ENCODE measurements at regions not wholly inside any gene's neighbourhood (a gene's known extent, or its start where the extent isn't known, plus 50 kb on each side); places are given as distances from the start of the nearest gene placed in this dataset.

DNA sequence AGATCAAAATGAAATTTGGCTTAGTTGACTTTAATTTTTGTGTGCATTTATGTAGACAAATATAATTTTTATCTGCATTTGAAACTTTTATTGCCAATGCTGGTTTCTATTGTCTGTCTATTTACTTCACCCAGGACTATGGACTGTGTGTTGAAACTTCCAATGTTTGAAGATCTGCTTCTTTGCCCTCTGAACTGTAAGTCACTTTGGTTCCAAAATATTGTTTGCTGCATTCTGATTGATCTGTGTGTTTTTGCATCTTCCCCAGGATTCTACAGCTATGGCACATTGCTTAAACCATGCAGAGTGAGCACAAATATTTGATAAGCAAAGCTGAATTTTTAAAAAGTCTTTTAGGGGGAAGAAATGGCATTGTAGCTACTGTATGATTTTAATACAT is 131.0 kb upstream of the SOX5 start (continued):
- TF ChIP-seq, protein P1, sequence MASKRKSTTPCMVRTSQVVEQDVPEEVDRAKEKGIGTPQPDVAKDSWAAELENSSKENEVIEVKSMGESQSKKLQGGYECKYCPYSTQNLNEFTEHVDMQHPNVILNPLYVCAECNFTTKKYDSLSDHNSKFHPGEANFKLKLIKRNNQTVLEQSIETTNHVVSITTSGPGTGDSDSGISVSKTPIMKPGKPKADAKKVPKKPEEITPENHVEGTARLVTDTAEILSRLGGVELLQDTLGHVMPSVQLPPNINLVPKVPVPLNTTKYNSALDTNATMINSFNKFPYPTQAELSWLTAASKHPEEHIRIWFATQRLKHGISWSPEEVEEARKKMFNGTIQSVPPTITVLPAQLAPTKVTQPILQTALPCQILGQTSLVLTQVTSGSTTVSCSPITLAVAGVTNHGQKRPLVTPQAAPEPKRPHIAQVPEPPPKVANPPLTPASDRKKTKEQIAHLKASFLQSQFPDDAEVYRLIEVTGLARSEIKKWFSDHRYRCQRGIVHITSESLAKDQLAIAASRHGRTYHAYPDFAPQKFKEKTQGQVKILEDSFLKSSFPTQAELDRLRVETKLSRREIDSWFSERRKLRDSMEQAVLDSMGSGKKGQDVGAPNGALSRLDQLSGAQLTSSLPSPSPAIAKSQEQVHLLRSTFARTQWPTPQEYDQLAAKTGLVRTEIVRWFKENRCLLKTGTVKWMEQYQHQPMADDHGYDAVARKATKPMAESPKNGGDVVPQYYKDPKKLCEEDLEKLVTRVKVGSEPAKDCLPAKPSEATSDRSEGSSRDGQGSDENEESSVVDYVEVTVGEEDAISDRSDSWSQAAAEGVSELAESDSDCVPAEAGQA (IDR thresholded peaks at IDR 0.05; ENCODE audit: low read depth) = no peak
- TF ChIP-seq, protein P1 (CRISPR knock-in tag; IDR thresholded peaks at IDR 0.05; ENCODE audit: borderline replicate concordance) = no peak
- TF ChIP-seq KAT2B (IDR thresholded peaks at IDR 0.05; ENCODE audit: borderline replicate concordance, low read depth, low read length) (no peak), STAT5B (CRISPR knock-in tag; IDR thresholded peaks at IDR 0.05) (no peak), KDM5B (CRISPR knock-in tag; IDR thresholded peaks at IDR 0.05; ENCODE audit: borderline replicate concordance) (no peak), SP140L (CRISPR knock-in tag; IDR thresholded peaks at IDR 0.05; ENCODE audit: borderline replicate concordance) (no peak), ZNF44 (CRISPR knock-in tag; IDR thresholded peaks at IDR 0.05) (no peak), ZNF543 (CRISPR knock-in tag; IDR thresholded peaks at IDR 0.05) (no peak), KDM4B (CRISPR knock-in tag; IDR thresholded peaks at IDR 0.05) (0 out of 2 replicates have a peak, but pooled peaks have one; percentile 54), ZNF619 (CRISPR knock-in tag; IDR thresholded peaks at IDR 0.05) (no peak), ZNF10 (CRISPR knock-in tag; IDR thresholded peaks at IDR 0.05; ENCODE audit: borderline replicate concordance, low read depth) (no peak), ZFP82 (CRISPR knock-in tag; IDR thresholded peaks at IDR 0.05; ENCODE audit: borderline replicate concordance) (no peak), ZNF101 (CRISPR knock-in tag; IDR thresholded peaks at IDR 0.05; ENCODE audit: borderline replicate concordance, low read depth) (no peak), ZNF33B (CRISPR knock-in tag; IDR thresholded peaks at IDR 0.05) (no peak), CBFB (CRISPR knock-in tag; IDR thresholded peaks at IDR 0.05) (0 out of 2 replicates have a peak, but pooled peaks have one; percentile 39), ZNF614 (CRISPR knock-in tag; IDR thresholded peaks at IDR 0.05; ENCODE audit: borderline replicate concordance) (no peak), ZKSCAN5 (CRISPR knock-in tag; IDR thresholded peaks at IDR 0.05) (no peak), GTF2F1 (IDR thresholded peaks at IDR 0.05; ENCODE audit: low read length) (no peak), IKZF1 (IDR thresholded peaks at IDR 0.05) (no peak)
- TF ChIP-seq, protein P2, sequence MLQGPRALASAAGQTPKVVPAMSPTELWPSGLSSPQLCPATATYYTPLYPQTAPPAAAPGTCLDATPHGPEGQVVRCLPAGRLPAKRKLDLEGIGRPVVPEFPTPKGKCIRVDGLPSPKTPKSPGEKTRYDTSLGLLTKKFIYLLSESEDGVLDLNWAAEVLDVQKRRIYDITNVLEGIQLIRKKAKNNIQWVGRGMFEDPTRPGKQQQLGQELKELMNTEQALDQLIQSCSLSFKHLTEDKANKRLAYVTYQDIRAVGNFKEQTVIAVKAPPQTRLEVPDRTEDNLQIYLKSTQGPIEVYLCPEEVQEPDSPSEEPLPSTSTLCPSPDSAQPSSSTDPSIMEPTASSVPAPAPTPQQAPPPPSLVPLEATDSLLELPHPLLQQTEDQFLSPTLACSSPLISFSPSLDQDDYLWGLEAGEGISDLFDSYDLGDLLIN (CRISPR knock-in tag; IDR thresholded peaks at IDR 0.05; ENCODE audit: borderline replicate concordance) = no peak
- TF ChIP-seq, protein P3, sequence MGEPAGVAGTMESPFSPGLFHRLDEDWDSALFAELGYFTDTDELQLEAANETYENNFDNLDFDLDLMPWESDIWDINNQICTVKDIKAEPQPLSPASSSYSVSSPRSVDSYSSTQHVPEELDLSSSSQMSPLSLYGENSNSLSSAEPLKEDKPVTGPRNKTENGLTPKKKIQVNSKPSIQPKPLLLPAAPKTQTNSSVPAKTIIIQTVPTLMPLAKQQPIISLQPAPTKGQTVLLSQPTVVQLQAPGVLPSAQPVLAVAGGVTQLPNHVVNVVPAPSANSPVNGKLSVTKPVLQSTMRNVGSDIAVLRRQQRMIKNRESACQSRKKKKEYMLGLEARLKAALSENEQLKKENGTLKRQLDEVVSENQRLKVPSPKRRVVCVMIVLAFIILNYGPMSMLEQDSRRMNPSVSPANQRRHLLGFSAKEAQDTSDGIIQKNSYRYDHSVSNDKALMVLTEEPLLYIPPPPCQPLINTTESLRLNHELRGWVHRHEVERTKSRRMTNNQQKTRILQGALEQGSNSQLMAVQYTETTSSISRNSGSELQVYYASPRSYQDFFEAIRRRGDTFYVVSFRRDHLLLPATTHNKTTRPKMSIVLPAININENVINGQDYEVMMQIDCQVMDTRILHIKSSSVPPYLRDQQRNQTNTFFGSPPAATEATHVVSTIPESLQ (CRISPR knock-in tag; conservative IDR thresholded peaks at IDR 0.05) = 0 out of 2 replicates have a peak, but pooled peaks have one; percentile 41
- TF ChIP-seq, protein P4, sequence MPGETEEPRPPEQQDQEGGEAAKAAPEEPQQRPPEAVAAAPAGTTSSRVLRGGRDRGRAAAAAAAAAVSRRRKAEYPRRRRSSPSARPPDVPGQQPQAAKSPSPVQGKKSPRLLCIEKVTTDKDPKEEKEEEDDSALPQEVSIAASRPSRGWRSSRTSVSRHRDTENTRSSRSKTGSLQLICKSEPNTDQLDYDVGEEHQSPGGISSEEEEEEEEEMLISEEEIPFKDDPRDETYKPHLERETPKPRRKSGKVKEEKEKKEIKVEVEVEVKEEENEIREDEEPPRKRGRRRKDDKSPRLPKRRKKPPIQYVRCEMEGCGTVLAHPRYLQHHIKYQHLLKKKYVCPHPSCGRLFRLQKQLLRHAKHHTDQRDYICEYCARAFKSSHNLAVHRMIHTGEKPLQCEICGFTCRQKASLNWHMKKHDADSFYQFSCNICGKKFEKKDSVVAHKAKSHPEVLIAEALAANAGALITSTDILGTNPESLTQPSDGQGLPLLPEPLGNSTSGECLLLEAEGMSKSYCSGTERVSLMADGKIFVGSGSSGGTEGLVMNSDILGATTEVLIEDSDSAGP (CRISPR knock-in tag; IDR thresholded peaks at IDR 0.05; ENCODE audit: borderline replicate concordance) = no peak

Data from HepG2 (cell line).